Hepatocyte (in vitro differentiated cells): ENCODE measurements at regions not wholly inside any gene's neighbourhood (a gene's known extent, or its start where the extent isn't known, plus 50 kb on each side); places are given as distances from the start of the nearest gene placed in this dataset.

Source experiments
- DNase-seq: peaks from one replicate; pipeline ENCODE4 v3.0.0-alpha.2; 2016; ENCODE audit warnings: low spot score
- H2AFZ ChIP-seq: fragments of 200-600 bp; sonication (generic); 2 replicates; pipeline ENCODE4 v1.6.0; 2016; ENCODE audit warnings: antibody characterized with exemption, mild to moderate bottlenecking
- H3K27ac ChIP-seq: fragments of 200-600 bp; sonication (generic); 2 replicates; pipeline ENCODE4 v1.5.1; 2016; ENCODE audit warnings: mild to moderate bottlenecking
- H3K27me3 ChIP-seq: fragments of 200-600 bp; sonication (generic); 2 replicates; pipeline ENCODE4 v1.6.1; 2016
- H3K36me3 ChIP-seq: fragments of 200-600 bp; sonication (generic); replicated peaks from 2 replicates; pipeline ENCODE4 v1.5.1; 2016; ENCODE audit warnings: low read depth; ENCODE audit not compliant: insufficient read depth
- H3K4me1 ChIP-seq: fragments of 200-600 bp; sonication (generic); 2 replicates; pipeline ENCODE4 v1.5.1; 2016; ENCODE audit warnings: mild to moderate bottlenecking, moderate library complexity; ENCODE audit not compliant: insufficient read depth
- H3K4me2 ChIP-seq: fragments of 200-600 bp; sonication (generic); 2 replicates; pipeline ENCODE4 v1.6.0; 2016
- H3K4me3 ChIP-seq: fragments of 200-600 bp; sonication (generic); 2 replicates; pipeline ENCODE4 v1.5.1; 2016; ENCODE audit warnings: mild to moderate bottlenecking
- H3K79me2 ChIP-seq: fragments of 200-600 bp; sonication (generic); 2 replicates; pipeline ENCODE4 v1.6.0; 2017; ENCODE audit warnings: mild to moderate bottlenecking
- H3K9me2 ChIP-seq: fragments of 200-600 bp; sonication (generic); replicated peaks from 2 replicates; pipeline ENCODE4 v1.6.0; 2017; ENCODE audit warnings: mild to moderate bottlenecking; ENCODE audit not compliant: insufficient read depth
- H3K9me3 ChIP-seq: fragments of 200-600 bp; sonication (generic); 2 replicates; pipeline ENCODE4 v1.5.1; 2016; ENCODE audit warnings: low read depth, mild to moderate bottlenecking
- H4K20me1 ChIP-seq: fragments of 200-600 bp; sonication (generic); 2 replicates; pipeline ENCODE4 v1.6.0; 2016; ENCODE audit warnings: mild to moderate bottlenecking; ENCODE audit not compliant: insufficient read depth, poor library complexity, severe bottlenecking
- CTCF ChIP-seq: fragments of 200-600 bp; sonication (generic); IDR thresholded peaks from 2 replicates; pipeline ENCODE4 v1.5.1; 2016; ENCODE audit warnings: antibody characterized with exemption, mild to moderate bottlenecking; ENCODE audit not compliant: poor library complexity
- EZH2 ChIP-seq: fragments of 200-600 bp; sonication (generic); IDR thresholded peaks from 2 replicates; pipeline ENCODE4 v1.6.1; 2016; ENCODE audit warnings: antibody characterized with exemption, mild to moderate bottlenecking, borderline replicate concordance
- EZH2phosphoT487 ChIP-seq: fragments of 200-600 bp; sonication (generic); IDR thresholded peaks from one replicate; pipeline ENCODE4 v1.6.1; 2018; ENCODE audit warnings: antibody characterized with exemption, mild to moderate bottlenecking, low read depth, moderate library complexity; ENCODE audit not compliant: unreplicated experiment, severe bottlenecking
- WGBS: methylation state at CpG from one replicate; pipeline ENCODE4 v1.1.6; 2016; ENCODE audit warnings: low lambda C conversion rate; ENCODE audit errors: missing lambda C conversion rate; 5-methylcytosine and 5-hydroxymethylcytosine counted together

GRCh38 chr7:110144599-110144998 lies 946.3 kb upstream of the LRRN3 start:
- Histone ChIP-seq H3K4me1 (no peaks in the 10 kb centered on the region), H3K27me3 (no peaks in the 10 kb centered on the region), H3K9me2 (no peaks in the 10 kb centered on the region), H2AFZ (no peak overlapping the region), H3K36me3 (no peaks in the 10 kb centered on the region), H3K4me2 (no peak overlapping the region), H3K79me2 (no peaks in the 10 kb centered on the region), H3K27ac (no peak overlapping the region), H4K20me1 (no peaks in the 10 kb centered on the region), H3K4me3 (no peak overlapping the region), H3K9me3 (no peaks in the 10 kb centered on the region)
- 90% methylated on average over 1 of the region's 1 CpG for WGBS
- no peak for TF ChIP-seq EZH2phosphoT487
- no peak for TF ChIP-seq EZH2
- no peak for TF ChIP-seq CTCF
- DNase-seq = no peak

- Histone ChIP-seq H3K4me2 (no peak overlapping the region), H3K4me3 (no peak overlapping the region), H4K20me1 (no peaks in the 10 kb centered on the region), H3K9me2 (no peaks in the 10 kb centered on the region), H3K79me2 (no peaks in the 10 kb centered on the region), H3K27ac (no peak overlapping the region), H3K9me3 (no peaks in the 10 kb centered on the region), H3K36me3 (no peaks in the 10 kb centered on the region), H2AFZ (no peak overlapping the region), H3K4me1 (no peaks in the 10 kb centered on the region), H3K27me3 (no peaks in the 10 kb centered on the region)
- no peak for DNase-seq
- WGBS = 95% methylated on average over 6 of the region's 6 CpGs
- TF ChIP-seq EZH2 (no peak), EZH2phosphoT487 (no peak), CTCF (no peak)
These were observed 942.9 kb upstream of the LRRN3 start for GRCh38 chr7:110148054-110148453.

- H3K4me2 ChIP-seq = no peak overlapping the region
- no peaks in the 10 kb centered on the region for H3K9me2 ChIP-seq
- no peaks in the 10 kb centered on the region for H3K27me3 ChIP-seq
- H3K4me3 ChIP-seq = no peak overlapping the region
- H2AFZ ChIP-seq = no peak overlapping the region
- H3K27ac ChIP-seq = no peak overlapping the region
- H3K9me3 ChIP-seq = no peaks in the 10 kb centered on the region
- no peak for DNase-seq
- WGBS = 86% methylated on average over 3 of the region's 3 CpGs
- TF ChIP-seq CTCF (no peak), EZH2phosphoT487 (no peak), EZH2 (no peak)
- no peaks in the 10 kb centered on the region for H3K36me3 ChIP-seq
- H4K20me1 ChIP-seq = no peaks in the 10 kb centered on the region
- H3K79me2 ChIP-seq = no peaks in the 10 kb centered on the region
- no peaks in the 10 kb centered on the region for H3K4me1 ChIP-seq
These were observed 937.7 kb upstream of the LRRN3 start for GRCh38 chr7:110153222-110153621.

GRCh38 chr7:110156511-110156910 lies 934.4 kb upstream of the LRRN3 start:
- Histone ChIP-seq H2AFZ (no peak overlapping the region), H3K36me3 (no peaks in the 10 kb centered on the region), H3K9me2 (no peaks in the 10 kb centered on the region), H3K4me2 (no peak overlapping the region), H3K79me2 (no peaks in the 10 kb centered on the region), H3K27ac (no peak overlapping the region), H3K9me3 (no peaks in the 10 kb centered on the region), H3K27me3 (no peaks in the 10 kb centered on the region), H3K4me1 (no peaks in the 10 kb centered on the region), H3K4me3 (no peak overlapping the region), H4K20me1 (no peaks in the 10 kb centered on the region)
- DNase-seq = no peak
- WGBS = 95% methylated on average over 1 of the region's 1 CpG
- TF ChIP-seq EZH2phosphoT487 (no peak), CTCF (no peak), EZH2 (no peak)
